Kidney tubule cell (primary cell): ENCODE measurements at regions not wholly inside any gene's neighbourhood (a gene's known extent, or its start where the extent isn't known, plus 50 kb on each side); places are given as distances from the start of the nearest gene placed in this dataset.
"Not testable (repeated sequence)": the region's sequence is repeated elsewhere in the genome, so short reads cannot be mapped to it uniquely, and the experiment has no call there.

ENCODE experiments used
- DNase-seq: peaks from one replicate; pipeline ENCODE4 v3.0.0-alpha.2; 2018; ENCODE audit warnings: low spot score

GRCh38 chr15:21357056-21357455 lies 83.2 kb downstream of the POTEB3 start:
- not testable (repeated sequence) for DNase-seq

GRCh38 chr15:21355944-21356343 lies 84.4 kb downstream of the POTEB3 start:
- DNase-seq, result not testable (repeated sequence)

DNA sequence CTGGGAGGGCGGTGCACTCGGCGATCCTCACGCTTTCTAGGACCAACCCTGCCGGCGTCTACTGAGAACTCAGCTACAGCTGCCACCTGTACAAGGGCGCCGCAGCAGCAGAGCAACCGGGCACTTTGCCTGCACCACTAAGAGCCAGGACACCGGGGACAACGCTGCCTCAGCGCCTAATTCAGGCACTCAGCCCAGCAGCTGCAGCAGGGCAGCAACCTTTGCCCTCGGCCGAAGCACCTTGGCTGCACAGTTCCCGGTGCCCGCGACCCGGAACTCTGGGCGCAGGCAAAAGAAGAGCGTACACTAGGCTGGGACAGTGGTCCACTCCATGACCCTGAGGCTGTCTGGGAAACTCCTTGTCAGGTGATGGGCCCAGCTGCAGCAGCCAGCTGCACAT lies 85.7 kb downstream of the POTEB3 start:
- DNase-seq, result not testable (repeated sequence)

DNA sequence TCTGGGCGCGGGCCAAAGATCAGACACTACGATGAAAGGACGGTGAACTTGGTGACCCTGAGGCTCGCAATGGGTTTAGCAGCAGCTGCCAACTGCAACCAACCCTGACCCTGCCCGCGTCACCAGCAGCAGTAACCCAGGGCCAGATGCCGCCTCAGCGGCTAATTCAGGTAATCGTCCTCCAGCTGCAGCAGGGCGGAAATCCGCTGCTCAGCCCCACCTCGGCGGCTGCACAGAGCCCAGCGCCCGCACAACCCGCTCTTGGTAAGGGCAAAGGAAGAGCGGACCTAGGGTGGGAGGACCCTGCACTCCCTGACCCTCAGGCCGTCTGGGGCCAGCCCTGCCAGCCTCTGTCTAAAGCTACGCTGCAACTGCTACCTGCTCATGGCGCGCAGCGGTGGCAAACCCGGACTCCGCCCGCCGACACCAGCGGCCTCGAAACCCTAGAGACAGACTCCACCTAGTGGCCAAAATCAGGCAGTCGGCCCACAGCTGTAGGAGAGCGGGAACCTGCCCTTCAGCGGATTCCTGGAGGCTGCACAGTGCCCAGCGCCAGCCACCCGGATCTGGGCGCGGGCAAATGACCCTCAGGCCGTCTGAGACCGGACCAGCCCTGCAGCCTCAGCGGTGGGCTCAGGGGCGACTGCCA lies 87.5 kb downstream of the POTEB3 start:
- DNase-seq, result not testable (repeated sequence)

DNA sequence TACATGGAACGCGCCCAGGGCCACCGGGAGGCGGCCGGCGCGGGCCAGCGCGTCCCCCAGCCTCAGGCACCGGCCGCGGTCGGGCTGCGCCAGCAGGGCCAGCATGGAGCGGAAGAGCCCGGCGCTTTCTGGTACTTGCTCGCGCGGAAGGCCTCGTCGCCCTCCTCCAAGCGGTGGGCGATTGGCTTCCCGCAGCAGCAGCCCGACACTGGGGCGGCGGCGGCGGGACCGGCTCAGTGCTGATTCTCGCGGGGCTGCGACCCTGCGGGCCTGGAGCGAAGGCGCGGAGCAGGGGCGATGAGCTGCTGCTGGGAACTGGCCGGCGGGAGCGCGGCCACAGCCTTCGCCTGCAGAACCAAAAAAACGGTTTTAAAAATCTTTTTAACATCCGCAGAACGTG lies 95.3 kb downstream of the POTEB3 start:
- DNase-seq, result peak; percentile 1

- not testable (repeated sequence) for DNase-seq
These were observed 95.8 kb downstream of the POTEB3 start for GRCh38 chr15:21344500-21344899.

DNA sequence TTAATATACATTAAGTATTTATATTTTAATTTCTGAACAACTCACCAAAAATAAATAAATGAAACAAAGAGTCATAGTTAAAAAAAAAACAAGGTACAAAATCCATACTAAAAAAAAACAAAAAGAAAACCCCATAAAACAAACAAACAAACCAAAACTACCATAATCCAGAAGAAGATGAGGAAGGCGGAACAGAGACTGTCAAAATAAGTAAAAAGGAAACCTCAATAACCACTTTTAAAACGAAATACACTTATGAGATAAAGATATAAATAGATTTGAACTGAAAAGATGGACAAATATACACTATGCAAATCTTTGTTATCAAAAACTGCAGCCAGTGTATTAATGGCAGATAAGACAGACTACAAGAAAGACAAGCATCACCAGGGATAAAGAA lies 103.3 kb downstream of the POTEB3 start:
- not testable (repeated sequence) for DNase-seq

DNA sequence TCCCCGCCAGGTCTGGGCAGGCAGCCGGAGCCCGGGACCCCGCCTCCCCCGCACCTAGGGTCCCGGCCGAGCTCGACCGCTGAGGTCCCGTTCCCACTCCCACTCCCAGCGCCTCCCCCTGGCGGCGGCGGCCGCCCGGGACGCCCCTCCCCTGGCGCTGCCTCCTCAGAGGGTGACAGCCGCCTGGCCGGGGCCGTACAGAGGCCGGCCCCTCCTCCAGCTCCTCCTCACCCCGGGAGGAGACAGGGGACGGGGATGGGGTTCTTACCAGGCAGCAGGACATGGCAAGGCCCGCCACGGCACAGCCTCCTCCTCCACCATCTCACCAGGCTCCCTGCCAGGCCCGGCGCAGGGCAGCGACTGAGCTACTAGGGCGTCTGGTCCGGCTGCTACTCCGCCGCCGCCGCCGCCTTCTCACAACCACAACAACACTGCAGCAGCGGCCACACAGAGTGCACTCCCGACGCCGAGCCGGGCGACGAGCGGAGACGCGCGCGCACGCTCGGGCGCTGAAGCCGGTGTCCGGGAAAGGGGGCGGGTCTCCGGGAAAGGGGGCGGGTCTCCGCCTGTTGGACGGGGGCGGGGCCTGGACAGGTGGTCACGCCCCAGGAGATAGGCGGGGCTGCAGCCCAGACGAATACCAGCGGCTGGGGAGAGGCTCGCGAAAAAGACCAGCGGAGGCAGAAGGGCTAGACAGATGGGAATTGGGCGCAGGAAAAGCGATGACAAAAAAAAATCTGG lies 115.4 kb downstream of the POTEB3 start:
- not testable (repeated sequence) for DNase-seq

DNA sequence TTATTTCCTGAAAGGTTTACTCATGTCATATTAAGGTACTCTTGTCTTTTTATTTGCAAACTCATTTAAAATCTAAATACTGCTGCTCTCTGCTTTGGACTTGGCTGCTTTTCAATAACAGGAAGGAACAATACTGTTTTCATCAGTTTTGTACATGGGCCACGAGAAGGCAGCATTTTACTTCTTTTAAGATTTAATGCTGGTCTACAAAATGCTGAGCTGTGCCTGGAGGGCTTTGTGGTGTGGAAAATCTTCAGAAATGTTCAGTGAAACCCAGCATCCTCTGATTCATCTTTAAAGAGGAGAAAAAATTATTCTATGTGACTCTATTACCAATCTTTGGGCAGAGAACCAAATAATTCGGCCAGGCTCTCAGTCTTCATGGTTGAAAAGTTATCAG lies 155.9 kb downstream of the POTEB3 start:
- not testable (repeated sequence) for DNase-seq

GRCh38 chr15:21283210-21283609 lies 157.1 kb downstream of the POTEB3 start:
- DNase-seq, result not testable (repeated sequence)

GRCh38 chr15:21280272-21280671 lies 160.0 kb downstream of the POTEB3 start:
- DNase-seq, result not testable (repeated sequence)

DNA sequence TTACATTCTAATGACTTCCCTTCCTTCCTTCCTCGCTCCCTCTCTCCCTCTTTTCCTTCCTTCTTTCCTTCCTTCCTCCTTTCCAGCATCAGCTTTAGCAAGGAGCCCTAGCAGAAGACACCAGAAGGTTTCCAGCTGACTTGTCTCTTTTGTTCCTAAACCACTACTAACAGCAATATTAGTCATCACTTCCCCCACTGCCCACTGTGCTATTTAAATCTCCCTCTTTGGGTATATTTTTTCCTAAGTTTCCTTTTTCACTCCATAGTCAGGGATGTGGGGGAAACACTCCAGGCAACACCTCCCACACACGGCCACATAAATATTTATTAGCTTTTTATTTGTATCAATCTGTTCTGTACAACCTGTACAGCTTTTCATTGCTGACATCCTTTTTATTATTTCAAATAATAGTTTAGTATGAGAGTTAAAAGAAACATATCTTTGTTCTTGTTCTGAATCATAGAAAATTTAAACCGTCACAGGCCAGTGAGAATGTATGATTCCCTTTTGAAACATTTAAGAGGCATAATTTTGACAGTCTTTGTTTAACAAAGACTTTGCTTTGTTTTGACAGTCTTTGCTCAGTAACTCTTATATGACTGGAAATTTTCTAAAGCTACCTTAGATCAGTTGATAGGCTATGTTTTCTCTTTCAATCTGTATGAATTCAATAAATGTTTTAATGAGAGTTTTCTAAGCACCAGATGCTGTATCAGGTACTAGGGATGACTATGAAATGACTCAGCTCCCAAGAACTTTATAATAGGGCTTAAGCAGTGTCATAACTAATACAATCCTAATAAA lies 167.9 kb downstream of the POTEB3 start:
- peak; percentile 59 for DNase-seq

DNA sequence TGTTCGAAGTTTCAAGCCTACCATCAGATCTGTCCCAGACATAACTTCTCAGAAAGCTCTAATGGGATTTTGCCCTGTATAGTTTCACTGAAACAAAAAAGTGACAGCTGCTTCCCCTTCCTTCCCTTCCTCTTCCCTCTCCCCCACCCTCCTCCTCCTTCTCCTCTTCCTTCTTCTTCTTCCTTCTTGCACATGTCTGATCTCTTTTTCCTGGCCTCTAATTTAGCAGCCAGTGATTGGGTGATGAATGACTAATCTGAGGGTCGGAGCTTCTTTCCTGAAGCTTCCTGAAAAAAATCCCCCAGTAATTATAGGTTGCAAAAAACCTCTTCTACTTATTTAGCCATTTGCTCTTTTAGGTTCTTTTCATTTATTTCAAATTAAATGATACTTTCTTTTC lies 168.7 kb downstream of the POTEB3 start:
- DNase-seq, result peak; percentile 15

GRCh38 chr15:21270474-21270873 lies 169.8 kb downstream of the POTEB3 start:
- DNase-seq, result peak; percentile 9

DNA sequence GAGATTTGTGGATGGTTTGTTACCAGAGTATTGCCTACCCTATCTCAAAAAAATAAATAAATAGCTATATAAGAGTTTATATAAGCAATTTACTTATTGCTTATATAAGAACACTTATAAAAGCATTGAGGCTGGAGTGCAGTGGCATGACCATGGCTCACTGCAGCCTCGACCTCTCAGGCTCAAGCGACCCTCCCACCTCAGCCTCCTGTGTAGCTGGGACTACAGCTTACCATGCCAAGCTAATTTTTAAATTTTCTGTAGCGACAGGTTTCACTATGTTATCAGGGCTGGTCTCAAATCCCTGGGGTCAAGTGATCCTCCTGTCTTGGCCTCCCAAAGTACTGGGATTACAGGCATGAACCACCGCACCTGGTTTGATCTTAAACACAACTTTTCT lies 170.6 kb downstream of the POTEB3 start:
- peak; percentile 6 for DNase-seq

DNA sequence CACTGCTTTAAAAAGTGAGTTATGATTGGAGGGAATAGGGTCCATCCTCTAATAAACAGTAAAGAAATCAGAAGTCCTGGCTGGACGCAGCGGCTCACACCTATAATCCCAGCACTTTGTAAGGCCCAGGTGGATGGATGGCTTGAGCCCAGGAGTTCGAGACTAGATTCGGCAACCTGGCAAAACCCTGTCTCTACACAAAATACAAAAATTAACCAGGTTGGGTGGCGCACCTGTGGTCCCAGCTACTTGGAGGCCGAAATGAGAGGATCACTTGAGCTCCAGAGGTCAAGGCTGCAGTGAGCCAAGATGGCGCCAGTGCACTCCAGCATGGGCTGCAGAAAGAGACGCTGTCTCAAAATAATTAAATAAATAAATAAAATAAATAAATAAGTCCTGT lies 171.2 kb downstream of the POTEB3 start:
- DNase-seq, result peak; percentile 3

GRCh38 chr15:21268436-21268940 lies 171.8 kb downstream of the POTEB3 start:
- DNase-seq, result peak; percentile 4

GRCh38 chr15:21267671-21268395 lies 172.5 kb downstream of the POTEB3 start:
- DNase-seq, result peak; percentile 26

DNA sequence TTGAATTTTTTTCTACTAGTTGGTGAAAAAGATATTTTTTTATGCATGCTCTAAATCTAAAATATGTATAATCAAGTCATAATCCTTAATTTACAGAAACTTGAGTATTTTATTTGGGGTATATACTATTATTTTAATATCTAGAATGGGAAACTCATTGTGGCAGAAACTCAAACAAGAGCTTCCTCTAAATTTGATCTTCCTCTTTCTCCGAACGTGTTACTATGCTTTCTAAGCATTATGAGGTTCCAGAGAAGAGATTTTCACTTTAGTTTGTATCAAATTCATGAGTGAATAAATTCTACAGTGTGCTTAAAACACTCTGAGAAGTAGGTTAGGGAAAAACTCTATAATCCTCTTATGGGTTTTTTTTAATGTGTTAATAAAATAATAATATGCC lies 173.1 kb downstream of the POTEB3 start:
- no peak for DNase-seq

DNA sequence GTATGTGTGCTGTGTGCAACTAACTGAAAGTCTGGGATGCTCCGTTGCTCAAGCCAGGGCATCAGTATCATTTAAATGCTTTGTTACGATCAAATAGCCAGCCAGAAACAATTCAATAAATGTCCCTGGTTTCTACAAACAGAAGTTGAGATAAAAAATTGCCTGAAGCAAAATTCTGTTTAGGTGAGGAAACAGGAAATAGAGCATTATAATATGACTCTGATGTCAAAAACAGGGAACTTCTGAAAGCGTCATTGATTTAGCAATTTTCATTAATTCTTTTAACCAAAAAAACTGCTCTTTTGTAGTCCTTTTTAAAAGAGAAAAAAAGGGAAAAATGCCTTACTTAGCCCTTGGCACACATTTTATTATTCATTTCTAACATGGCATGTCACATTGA lies 174.7 kb downstream of the POTEB3 start:
- peak; percentile 1 for DNase-seq

DNA sequence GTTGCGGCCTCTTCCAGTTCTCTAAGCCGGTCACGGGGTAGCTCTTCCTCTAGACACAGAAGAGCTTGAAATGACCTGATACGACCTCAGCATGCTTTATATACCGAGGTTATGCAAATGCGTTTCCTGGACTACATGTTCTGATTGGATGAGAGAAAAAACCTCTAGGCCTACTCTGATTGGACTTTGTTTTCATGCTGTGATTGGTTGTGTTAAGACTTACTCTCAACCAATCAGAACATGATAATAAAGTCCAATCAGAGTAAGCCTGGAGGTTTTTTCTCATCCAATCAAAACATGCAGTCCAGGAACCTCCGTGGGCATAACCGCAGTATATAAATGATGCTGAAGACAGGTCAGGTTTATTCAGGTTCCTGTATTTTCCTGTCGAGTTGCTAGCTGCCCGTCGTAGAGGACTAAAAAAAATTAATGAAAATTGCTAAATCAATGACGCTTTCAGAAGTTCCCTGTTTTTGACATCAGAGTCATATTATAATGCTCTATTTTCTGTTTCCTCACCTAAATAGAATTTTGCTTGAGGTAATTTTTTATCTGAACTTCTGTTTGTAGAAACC lies 177.4 kb downstream of the POTEB3 start:
- DNase-seq, result peak; percentile 1
